Right ventricle myocardium inferior (tissue), 1 donor: ENCODE measurements at regions not wholly inside any gene's neighbourhood (a gene's known extent, or its start where the extent isn't known, plus 50 kb on each side); places are given as distances from the start of the nearest gene placed in this dataset.
"Not testable (repeated sequence)": the region's sequence is repeated elsewhere in the genome, so short reads cannot be mapped to it uniquely, and the experiment has no call there.

Experiments used
- ATAC-seq: fragments of 200-7000 bp; cut with Tn5 transposase; one replicate; pipeline ENCODE4 v1.9.1; 2020; ENCODE audit warnings: mild to moderate bottlenecking, moderate library complexity
- DNase-seq: peaks from one replicate; pipeline ENCODE4 v3.0.0; 2021; ENCODE audit errors: missing footprints
- intact Hi-C: fragments of 100-400 bp; cut with DNase I; formaldehyde crosslinking; loops from one replicate; pipeline ENCODE4 v1.11.0; 2022
- donor health status: DM: no; HTN: yes; CAD: no; lungs with severe emphysema.

DNA sequence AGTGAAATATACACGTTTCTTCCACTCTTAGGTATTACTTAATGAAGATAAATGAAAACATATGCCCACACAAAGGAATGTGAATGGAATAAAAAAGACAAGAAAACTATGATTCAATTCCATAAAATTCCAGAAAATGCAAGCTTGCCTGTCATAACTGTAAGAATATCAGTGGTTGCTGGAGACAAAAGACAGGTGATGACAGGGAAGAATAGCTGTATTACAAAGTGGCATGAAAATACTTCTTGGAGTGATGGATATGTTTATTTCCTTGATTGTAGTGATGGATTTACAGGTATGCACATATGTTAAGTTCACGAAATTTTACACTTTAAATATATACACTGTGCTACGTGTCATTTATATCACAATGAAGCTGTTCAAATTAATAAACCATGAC lies 553.3 kb downstream of the HTR1A start:
- intact Hi-C loops: no loop called here
- DNase-seq: no peak
- ATAC-seq: no peak

DNA sequence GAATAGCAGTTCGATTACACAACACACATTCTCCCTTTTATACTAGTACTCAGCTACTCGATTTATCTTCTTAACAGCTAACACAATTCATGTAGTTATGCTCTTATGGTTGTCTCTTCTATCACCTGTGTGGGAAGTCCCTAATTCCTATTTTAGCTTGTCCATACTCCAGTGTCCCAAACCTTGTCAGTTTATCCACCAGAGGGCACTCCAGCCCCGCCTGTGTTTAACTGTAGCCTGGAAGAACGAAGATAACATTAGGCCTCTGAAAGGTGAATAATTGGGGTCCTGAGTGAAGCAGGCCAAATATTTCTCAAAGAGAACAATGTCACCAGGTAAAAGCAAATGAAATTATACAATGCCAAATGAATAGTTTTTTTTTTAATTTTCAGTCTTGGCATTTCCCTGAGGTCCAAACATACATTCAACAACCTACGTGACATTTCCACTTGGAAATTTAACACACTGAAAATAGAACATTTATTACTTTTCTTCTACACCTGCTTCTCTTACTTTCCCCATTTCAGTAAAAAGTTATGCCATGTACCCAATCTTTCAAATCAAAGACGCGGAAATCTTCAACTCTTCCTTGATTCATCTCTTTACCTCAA lies 560.7 kb downstream of the HTR1A start:
- intact Hi-C loops: loop anchor here (5.0 kb wide), 1 partner anchor 561 kb away; the partner anchor contains the start of gene HTR1A
- ATAC-seq (no peak), DNase-seq (no peak)

DNA sequence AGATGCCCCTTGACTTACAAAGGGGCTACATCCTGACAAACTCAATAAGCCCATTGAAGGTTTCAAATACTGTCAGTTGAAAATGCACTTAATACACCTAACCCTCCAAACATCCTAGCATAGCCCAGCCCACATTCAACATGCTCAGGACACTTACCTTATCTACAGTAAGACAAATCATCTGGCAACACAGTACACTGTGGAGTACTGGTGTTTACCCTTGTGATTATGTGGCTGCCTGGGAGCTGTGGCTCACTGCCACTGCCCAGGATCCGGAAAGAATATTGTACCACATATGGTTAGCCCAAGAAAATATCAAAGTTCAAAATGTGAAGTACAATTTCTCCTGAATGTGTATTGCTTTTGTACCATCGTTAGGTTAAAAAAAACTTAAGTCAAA lies 562.2 kb downstream of the HTR1A start:
- no peak for ATAC-seq
- no peak for DNase-seq
- intact Hi-C loops: loop anchor here (5.0 kb wide), 1 partner anchor 562 kb away; the partner anchor contains the start of gene HTR1A

DNA sequence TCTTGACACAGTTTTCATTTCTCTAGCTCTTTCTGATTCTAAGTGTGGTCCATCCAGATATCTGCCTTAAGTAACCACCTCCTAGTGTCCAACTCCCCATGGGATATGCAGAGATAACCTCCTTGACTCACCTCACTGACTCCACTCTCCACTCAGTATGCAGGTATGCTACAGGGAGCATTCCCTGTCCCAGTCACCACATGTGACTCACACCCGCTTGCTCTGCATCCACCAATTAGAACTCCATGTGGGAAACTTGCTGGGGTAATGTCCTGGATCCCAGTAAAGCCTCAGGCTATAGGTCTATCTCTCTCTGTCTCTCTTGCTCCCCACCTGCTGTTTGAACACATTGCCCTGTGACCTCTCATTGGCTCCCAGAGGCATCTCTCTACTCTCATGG lies 563.9 kb downstream of the HTR1A start:
- intact Hi-C loops: no loop called here
- ATAC-seq (no peak), DNase-seq (no peak)

DNA sequence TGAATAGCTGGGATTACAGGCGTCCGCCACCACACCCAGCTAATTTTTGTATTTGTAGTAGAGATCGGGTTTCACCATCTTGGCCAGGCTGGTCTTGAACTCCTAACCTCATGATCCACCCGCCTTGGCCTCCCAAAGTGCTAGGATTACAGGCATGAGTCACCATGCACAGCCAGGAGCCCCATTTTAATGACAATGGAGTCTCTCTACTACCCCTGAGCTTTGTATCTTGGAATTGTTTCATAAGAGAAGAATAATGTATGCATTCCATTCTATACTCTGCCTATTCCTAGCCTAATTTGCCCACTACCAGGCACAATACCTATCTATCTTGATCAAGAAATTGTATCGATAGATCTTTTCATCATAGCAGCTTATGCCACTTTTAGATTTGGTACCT lies 574.1 kb downstream of the HTR1A start:
- DNase-seq, ATAC-seq, intact Hi-C loops: not testable (repeated sequence)

DNA sequence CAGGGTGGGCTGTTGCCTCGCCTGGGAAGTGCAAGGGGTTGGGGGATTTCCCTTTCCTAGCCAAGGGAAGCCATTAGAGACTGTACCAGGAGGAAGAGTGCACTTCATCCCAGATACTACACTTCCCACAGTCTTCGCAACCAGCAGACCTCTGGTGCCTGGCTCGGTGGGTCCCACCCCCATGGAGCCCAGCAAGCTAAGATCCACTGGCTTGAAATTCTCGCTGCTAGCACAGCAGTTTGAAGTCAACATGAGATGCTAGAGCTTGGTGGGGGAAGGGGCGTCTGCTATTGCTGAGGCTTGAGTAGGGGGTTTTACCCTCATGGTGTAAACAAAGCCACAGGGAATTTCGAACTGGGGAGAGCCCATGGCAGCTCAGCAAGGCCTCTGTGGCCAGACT lies 586.4 kb downstream of the HTR1A start:
- intact Hi-C loops: no loop called here
- ATAC-seq (no peak), DNase-seq (no peak)

DNA sequence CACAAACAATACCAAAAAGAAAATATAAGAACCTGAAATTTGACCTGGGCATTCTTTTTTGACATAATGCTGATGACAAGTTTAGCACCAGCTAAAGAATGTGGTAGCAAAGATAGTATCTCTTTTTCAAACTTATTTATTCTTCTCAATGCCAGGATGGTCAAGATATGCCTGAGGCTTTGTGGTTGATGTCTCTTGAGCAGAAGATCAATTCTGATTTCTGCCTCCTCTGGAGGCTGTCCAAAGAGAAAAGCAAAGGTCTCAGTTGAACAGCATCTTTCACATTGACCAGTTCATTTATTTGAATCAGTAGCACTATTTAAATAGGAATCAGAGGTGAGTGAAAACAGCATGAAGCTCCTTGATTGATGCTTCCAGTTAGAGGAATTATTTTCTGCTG lies 588.2 kb downstream of the HTR1A start:
- ATAC-seq: no peak
- intact Hi-C loops: no loop called here
- no peak for DNase-seq

DNA sequence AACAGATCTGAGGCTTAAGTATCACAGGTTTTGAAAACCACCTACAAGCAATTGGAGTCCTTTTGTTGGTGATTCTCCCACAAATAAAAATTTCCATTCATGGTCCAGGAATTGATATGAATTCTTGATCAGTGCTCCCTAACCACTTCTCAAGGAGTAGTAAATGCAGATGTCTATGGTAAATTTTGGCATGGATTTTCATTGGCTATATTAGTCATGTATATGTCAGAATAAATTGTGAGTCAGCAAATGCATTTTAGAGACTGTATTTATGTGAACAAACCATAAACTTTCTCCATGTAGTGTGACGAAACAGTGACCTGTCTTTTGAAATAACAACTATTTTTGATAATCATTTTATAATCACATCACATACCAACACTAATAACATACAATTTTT lies 611.1 kb downstream of the HTR1A start:
- no peak for DNase-seq
- no peak for ATAC-seq
- intact Hi-C loops: no loop called here

DNA sequence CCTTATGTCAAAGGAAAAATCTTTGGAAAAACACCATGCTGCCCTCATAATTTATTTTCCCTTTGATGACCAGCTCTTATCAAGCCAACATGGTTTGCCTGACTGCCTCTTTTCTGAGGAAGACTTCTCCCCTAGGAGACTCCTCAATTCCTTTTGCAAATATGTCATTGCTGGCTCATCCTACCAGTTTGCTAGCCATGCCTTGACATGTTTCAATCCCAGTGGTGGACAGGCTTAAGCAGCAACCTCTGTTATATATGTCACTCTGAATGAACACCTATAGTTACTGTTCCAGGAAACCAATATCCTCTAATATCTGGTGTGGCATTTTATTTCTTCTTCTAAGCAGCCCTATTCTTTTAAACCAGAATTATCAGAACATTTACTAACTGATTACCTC lies 615.8 kb downstream of the HTR1A start:
- ATAC-seq (no peak), DNase-seq (no peak)
- intact Hi-C loops: no loop called here

DNA sequence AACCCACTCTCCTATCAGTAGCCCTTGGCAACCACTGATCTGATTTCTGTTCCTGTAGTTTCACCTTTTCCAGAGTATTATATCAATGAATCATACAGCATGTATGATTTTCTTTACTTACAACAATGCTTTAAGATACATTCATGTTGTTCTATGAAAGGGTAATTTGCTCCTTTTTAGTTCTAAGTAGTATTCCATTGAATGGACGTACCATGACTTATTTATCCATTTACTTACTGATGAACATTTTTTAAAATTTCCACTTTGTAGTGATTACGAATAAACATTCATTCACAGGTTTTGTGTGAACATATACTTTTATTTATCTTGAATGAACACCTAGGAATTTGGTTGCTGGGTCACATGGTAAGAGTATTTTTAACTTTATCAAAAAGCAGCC lies 620.8 kb downstream of the HTR1A start:
- intact Hi-C loops: no loop called here
- ATAC-seq: no peak
- no peak for DNase-seq

DNA sequence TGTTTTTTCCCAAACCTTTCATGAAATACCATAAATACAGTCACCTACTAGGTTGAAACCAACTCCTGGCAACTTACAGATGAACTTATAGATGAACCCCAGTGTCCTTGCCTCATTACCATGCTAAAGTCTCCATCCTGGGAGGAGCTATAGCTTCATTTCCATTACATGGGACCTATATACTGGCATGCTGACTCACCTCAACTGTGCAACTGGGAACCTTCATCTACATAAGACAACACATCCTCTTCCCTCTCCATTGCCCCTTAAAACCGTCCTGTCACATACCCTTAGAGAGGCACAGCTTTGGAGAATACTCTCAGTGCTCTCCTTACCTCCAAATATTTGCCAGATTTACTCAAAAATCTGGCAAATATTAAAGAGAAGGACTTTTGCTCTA lies 638.3 kb downstream of the HTR1A start:
- DNase-seq (no peak), ATAC-seq (no peak)
- intact Hi-C loops: no loop called here

DNA sequence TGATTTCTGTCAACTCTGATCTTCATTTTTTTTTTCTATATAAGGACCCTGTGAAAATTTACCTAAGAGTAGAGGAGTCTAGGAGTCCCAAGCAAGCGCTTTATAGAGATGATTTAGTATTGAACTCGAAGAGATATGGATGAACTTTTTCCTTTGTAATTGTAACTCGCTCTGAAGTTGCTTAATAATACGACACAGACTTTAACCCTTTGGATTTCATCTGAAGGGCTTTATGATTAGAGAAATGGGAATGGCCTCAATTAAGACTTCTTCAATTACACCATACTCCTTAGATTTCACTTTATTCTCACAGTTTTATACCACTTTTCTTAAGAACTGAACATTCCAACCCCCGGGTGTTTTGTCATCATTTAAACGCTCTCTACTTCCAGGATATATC lies 647.7 kb downstream of the HTR1A start:
- intact Hi-C loops: no loop called here
- ATAC-seq (no peak), DNase-seq (no peak)

DNA sequence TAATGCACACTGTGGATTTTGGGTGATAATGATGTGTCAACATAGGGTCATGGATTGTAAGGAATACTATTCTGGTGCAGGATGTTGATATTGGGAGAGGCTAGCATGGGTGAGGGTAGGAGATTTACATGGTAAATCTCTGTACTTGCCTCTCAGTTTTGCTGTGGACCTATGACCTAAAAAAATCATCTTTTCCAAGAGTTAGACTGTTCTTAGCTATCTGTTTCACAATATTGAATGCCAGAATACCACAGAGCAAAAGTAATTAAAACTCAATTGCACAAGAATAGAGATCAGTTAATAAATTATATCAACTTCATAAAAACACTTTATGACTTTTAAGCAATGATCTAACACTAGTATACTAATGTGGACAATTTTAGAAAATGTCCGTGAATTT lies 651.6 kb downstream of the HTR1A start:
- intact Hi-C loops: no loop called here
- DNase-seq (no peak), ATAC-seq (no peak)

DNA sequence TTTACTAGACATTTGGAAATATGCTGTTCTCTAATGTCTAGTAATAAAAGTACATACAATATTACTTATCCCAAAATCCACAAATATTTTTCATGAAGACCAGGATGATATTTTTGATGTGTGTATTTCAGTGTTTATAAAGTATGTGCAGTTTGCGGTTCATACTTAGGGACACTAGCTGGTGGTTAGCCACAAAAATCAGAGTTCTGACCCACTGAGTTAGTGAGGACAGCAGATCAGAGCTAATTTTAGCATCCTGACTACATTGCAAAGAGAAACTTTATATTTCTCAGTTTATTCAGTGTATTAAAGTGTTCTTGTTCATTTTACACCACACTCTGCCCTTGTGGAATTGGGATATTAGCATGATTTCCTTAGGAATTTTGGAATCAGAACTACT lies 655.3 kb downstream of the HTR1A start:
- ATAC-seq (no peak), DNase-seq (no peak)

DNA sequence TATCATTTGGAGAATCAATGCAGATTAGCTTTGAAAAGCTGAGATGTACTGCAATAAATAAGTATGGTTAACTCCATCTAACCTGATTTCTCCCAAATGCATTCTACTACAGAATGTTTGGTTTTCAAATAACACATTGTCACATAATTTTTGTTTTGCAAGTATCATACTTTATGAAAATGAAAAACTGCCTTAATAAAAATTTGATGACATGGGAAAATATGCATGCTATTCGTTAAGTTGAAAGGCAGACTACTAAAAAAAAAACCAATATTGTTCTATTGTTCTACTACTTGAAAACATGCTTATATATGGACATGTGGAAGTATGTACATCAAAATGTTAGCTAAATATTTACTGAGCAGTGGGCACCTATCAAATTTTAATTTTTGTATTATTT lies 668.9 kb downstream of the HTR1A start:
- DNase-seq (no peak), ATAC-seq (no peak)
- intact Hi-C loops: no loop called here

More for the DNA sequence above, 655.3 kb downstream of the HTR1A start:
- intact Hi-C loops: no loop called here

DNA sequence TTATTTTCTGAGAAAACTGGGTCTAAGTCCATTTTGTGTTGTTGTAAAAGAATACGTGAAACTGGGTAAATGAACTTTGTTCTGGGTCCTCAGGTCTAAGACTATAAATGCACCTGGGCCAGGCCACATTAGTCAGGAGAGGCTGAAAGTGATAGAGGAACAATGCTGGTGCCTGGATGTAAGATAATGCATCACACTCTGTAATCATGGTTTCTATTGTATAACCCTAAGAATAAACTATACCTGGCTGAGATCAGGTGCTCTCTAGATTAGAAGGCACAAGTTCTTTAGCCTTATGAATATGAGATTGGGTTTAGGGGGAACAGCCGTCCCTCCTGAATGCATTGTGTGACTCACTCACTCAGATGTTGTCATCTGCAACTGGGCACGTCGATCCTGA lies 675.5 kb downstream of the HTR1A start:
- no peak for ATAC-seq
- DNase-seq: no peak
- intact Hi-C loops: no loop called here

DNA sequence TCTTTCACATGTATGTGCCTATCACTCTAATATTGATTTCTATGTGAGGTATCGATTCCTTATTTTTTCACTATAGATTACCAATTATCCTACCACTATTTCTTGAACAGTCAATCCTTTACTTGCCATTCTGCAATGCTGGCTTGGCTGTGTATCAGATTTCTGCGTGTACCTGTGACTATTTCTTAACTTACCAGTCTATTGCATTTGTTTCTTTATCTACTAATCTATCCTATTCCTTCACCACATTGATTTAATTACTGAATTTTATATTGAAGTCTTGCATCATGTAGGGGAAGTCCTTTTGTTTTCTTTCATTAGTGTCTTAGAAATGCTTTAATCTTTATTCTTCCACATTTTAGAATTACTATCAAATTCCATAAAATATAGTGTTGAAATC lies 684.8 kb downstream of the LRRC70 start:
- DNase-seq: no peak
- intact Hi-C loops: no loop called here
- no peak for ATAC-seq

DNA sequence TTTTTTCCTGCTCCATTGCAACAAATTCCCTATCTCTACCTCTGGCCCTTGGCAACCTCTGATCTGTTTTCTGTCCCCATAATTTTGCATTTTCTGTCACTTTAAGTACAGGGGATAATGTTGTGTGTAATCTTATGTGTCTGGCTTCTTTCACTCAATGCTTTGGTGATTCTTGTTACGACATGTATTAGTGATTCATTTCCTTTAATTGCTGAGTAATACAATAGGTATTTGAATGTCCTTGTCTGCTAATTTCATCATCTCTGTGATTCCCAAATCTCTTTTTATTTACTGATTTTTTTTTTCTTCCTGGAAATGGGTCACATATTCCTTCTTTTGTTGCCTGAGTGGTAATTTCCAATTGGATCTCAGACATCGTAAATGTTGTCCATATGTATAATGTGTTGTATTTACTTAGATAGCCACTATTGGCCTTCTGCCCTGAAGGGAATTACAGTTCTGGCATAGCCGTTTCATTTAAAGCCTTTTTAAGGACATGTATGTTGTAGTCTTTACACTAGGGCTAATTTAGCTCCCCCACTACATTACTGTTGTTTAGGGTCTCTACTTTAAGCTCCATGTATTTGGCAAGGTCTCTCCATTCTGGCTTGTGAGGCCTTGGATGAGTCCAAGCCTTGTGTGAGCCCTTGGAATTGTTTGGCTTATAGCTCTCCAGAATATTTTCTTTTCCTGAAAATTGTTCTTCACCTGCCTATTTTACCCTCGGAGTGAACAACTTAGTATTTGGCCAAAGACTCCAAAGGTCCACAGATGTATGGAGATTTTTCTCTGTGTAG lies 683.8 kb downstream of the LRRC70 start:
- DNase-seq (no peak), ATAC-seq (no peak)
- intact Hi-C loops: no loop called here

DNA sequence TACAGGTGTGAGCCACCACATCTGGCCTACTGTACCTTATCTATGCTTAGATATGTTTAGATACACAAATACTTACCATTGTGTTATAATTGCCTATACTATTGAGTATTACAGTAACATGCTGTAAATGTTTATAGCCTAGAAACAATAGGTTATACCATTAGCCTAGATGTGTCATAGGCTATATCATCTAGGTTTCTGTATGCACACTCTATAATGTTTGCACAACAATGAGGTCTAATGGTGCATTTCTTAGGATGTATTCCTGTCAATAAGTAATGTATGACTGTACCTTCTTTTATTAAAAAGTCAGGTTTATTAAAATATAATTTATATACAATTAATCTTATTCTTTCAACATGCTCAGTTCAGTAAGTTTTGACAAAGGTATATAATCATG lies 683.1 kb downstream of the LRRC70 start:
- intact Hi-C loops: no loop called here
- DNase-seq (no peak), ATAC-seq (no peak)

DNA sequence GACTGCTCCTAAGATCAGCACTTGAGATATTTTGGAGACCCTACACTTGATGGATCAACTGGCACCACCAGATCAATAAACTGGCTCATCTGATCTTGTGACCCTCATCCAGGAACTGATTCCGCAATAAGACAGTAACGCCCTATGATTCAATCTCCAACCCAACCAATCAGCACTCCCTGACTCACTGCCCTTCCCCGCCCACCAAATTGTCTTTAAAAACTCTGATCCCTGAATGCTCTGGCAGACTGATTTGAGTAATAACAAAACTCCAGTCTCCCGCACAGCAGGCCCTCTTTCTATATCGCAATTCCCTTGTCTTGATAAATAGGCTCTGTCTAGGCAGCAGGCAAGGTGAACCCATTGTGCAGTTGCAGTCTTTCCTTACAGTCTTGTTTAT lies 677.0 kb downstream of the LRRC70 start:
- intact Hi-C loops: no loop called here
- DNase-seq (no peak), ATAC-seq (no peak)

DNA sequence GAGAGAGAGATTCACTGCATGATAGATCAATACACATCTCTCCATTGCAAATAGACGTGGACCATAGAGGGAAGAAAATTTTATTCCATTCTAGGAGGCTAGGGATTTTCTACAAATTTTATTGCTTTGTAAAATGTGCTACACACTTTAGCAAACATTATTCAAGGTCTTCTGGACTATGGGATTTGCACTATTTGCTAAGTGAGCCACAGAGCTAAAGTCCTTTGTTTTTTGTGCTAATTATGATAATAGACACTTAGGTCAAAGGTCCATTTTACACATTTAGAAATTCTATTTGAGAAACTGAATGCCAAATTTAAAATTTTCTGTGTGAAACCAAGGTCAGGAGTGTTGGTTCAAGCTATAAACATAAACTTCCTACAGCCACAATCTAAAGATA lies 672.3 kb downstream of the LRRC70 start:
- DNase-seq (no peak), ATAC-seq (no peak)
- intact Hi-C loops: no loop called here
